ENCODE measurements at regions not wholly inside any gene's neighbourhood (a gene's known extent, or its start where the extent isn't known, plus 50 kb on each side); places are given as distances from the start of the nearest gene placed in this dataset.

DNA sequence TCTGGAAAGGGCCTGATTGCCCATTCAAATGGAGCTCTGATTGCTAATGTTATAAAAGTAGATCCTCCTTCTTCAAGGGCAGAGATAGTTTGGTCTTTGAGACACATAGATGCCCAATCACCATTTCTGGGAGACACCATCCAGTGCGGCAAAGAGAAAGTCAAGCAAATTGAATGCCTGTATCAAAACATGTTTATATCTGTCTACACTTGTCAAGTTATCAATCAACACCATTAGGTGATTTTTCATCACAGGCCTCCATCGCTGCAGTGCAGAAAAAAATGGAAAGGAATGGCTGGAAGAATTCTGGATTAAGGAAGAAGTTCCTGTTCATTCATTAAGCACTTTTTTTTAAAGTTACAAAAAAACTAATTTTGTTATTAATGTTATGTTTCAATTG is 54.8 kb upstream of the ZFP64 start:
- no peak for TF ChIP-seq EZH2phosphoT487 (IDR thresholded peaks at IDR 0.05; ENCODE audit: borderline replicate concordance)
- TF ChIP-seq, protein P1, sequence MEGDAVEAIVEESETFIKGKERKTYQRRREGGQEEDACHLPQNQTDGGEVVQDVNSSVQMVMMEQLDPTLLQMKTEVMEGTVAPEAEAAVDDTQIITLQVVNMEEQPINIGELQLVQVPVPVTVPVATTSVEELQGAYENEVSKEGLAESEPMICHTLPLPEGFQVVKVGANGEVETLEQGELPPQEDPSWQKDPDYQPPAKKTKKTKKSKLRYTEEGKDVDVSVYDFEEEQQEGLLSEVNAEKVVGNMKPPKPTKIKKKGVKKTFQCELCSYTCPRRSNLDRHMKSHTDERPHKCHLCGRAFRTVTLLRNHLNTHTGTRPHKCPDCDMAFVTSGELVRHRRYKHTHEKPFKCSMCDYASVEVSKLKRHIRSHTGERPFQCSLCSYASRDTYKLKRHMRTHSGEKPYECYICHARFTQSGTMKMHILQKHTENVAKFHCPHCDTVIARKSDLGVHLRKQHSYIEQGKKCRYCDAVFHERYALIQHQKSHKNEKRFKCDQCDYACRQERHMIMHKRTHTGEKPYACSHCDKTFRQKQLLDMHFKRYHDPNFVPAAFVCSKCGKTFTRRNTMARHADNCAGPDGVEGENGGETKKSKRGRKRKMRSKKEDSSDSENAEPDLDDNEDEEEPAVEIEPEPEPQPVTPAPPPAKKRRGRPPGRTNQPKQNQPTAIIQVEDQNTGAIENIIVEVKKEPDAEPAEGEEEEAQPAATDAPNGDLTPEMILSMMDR (conservative IDR thresholded peaks at IDR 0.05; ENCODE audit: low read length): no peak
